ENCODE measurements at regions not wholly inside any gene's neighbourhood (a gene's known extent, or its start where the extent isn't known, plus 50 kb on each side); places are given as distances from the start of the nearest gene placed in this dataset.

- in situ Hi-C loops (cut with MboI; ENCODE audit: low sequenced_read_pairs) (no loop called here), dilution Hi-C loops (cut with HindIII; ENCODE audit: low sequenced_read_pairs, unreplicated experiment) (no loop called here), intact Hi-C loops (cut with micrococcal nuclease) (no loop called here)
- TF ChIP-seq MXI1 (IDR thresholded peaks at IDR 0.05; ENCODE audit: borderline replicate concordance, low read depth, low read length) (no peak), NFE2L2 (IDR thresholded peaks at IDR 0.05; ENCODE audit: low read depth, low read length) (no peak), CEBPB (IDR thresholded peaks at IDR 0.05; ENCODE audit: low read depth, low read length) (no peak), CTCF (conservative IDR thresholded peaks at IDR 0.05; ENCODE audit: low read depth, low read length) (no peak), RCOR1 (IDR thresholded peaks at IDR 0.05; ENCODE audit: insufficient replicate concordance, low read length) (no peak), MAZ (IDR thresholded peaks at IDR 0.05; ENCODE audit: borderline replicate concordance, low read depth, low read length) (no peak), FOS (IDR thresholded peaks at IDR 0.05; ENCODE audit: low read depth, low read length) (no peak), SMC3 (IDR thresholded peaks at IDR 0.05; ENCODE audit: low read depth, low read length) (no peak), MAFK (IDR thresholded peaks at IDR 0.05; ENCODE audit: low read depth, low read length) (no peak), BHLHE40 (IDR thresholded peaks at IDR 0.05; ENCODE audit: low read depth, low read length) (no peak)
- H4K8ac ChIP-seq (ENCODE audit: low read depth in 2 of 2, low read length in 2 of 2) = peak overlapping the region in 1 of 2 experiments; percentile 35; a peak in 2 of 4 replicates
- H2BK5ac ChIP-seq (ENCODE audit: low read depth, low read length, poor library complexity, severe bottlenecking) = peak overlapping the region; percentile 70
- H2BK120ac ChIP-seq (ENCODE audit: low read depth, low read length) = peak overlapping the region; percentile 84
- peaks cover 0 to 6% of the 10 kb centered on the region in 2 experiments; a peak in 1 of 4 replicates for H3K79me1 ChIP-seq (ENCODE audit: low read depth in 1 of 2, low read length in 2 of 2)
- peak overlapping the region; percentile 78 for H4K91ac ChIP-seq (ENCODE audit: insufficient read depth, low read depth, low read length)
- ChIA-PET POLR2A (ENCODE audit: unreplicated experiment) (no interaction called here), CTCF (no interaction called here)
- no peak overlapping the region for H3K18ac ChIP-seq (ENCODE audit: low read depth, low read length)
- H3K14ac ChIP-seq (replicated peaks; ENCODE audit: low read depth, low read length) = no peak overlapping the region; the same call in 1 of the 2 replicates
- H2AK5ac ChIP-seq (ENCODE audit: low read depth, low read length) = peak overlapping the region; percentile 85
- peak overlapping the region; percentile 79 for H3K4ac ChIP-seq (ENCODE audit: low read depth, low read length)
- no peak overlapping the region for H3K4me2 ChIP-seq (ENCODE audit: low read depth, low read length)
- peak overlapping the region; percentile 62 for H2AK9ac ChIP-seq (replicated peaks; ENCODE audit: low read depth, low read length, poor library complexity)
- H3K4me3 ChIP-seq (ENCODE audit: insufficient read depth, low read depth, low read length) = no peak overlapping the region
- peak overlapping the region; percentile 18 for H2AFZ ChIP-seq (replicated peaks; ENCODE audit: low read length, poor library complexity)
- ATAC-seq (ENCODE audit: low read depth) (no peak), DNase-seq (no peak)
- H3K36me3 ChIP-seq (ENCODE audit: control insufficient read depth, insufficient read depth, low read length) = no peaks in the 10 kb centered on the region
- no peak overlapping the region for H4K5ac ChIP-seq (ENCODE audit: low read depth, low read length)
- no peaks in the 10 kb centered on the region for H3K27me3 ChIP-seq (ENCODE audit: control insufficient read depth, insufficient read depth, low read length)
- H3K4me1 ChIP-seq (ENCODE audit: control insufficient read depth, insufficient read depth, low read length) = peaks cover 16% of the 10 kb centered on the region
- BruUV-seq (replicated peaks) = no TSS peak
- H3K56ac ChIP-seq (ENCODE audit: extremely low read depth, insufficient read depth, low read length) = no peak overlapping the region
- H2BK20ac ChIP-seq (ENCODE audit: low read depth, low read length) = peak overlapping the region; percentile 84; the same call in 1 of the 2 replicates
- WGBS, 2 experiments (ENCODE audit: extremely low coverage in 2 of 2, insufficient read length in 1 of 2) = 100% methylated on average over 3 of the region's 6 CpGs; no CpG with 5 or more reads in 1 of the 2 experiments
- H3K27ac ChIP-seq (ENCODE audit: insufficient read depth, low read length) = no peak overlapping the region
- peaks cover 16% of the 10 kb centered on the region for H3K9me1 ChIP-seq (ENCODE audit: insufficient read depth, low read length)
- no peaks in the 10 kb centered on the region for H3K9me3 ChIP-seq (ENCODE audit: control insufficient read depth, insufficient read depth, low read length)
- no peak overlapping the region for H3K23ac ChIP-seq (ENCODE audit: low read depth, low read length)
- H4K20me1 ChIP-seq (ENCODE audit: insufficient read depth, low read length) = no peaks in the 10 kb centered on the region
- no peak overlapping the region for H3K9ac ChIP-seq (ENCODE audit: low read depth, low read length)
- peak overlapping the region; percentile 86; the same call in 2 of the 3 replicates for H2BK15ac ChIP-seq (ENCODE audit: low read depth, low read length)
Observed at GRCh38 chr12:116454076-116454475, 105.1 kb upstream of the MAP1LC3B2 start.

Data from IMR-90 (cell line).